ACC112 (cell line): ENCODE measurements at regions not wholly inside any gene's neighbourhood (a gene's known extent, or its start where the extent isn't known, plus 50 kb on each side); places are given as distances from the start of the nearest gene placed in this dataset.

Experiments
- H2AFZ ChIP-seq: fragments of 200-600 bp; sonication (generic); one replicate; pipeline ENCODE4 v1.6.0; 2017; ENCODE audit warnings: antibody characterized with exemption, low read length; ENCODE audit not compliant: unreplicated experiment
- H3K27ac ChIP-seq: fragments of 200-600 bp; sonication (generic); 2 replicates; pipeline ENCODE4 v1.5.1; 2014; ENCODE audit warnings: low read depth, mild to moderate bottlenecking, antibody characterized with exemption, low read length, moderate library complexity
- H3K27me3 ChIP-seq: fragments of 200-600 bp; sonication (generic); 2 replicates; pipeline ENCODE4 v1.6.1; 2014; ENCODE audit warnings: mild to moderate bottlenecking, antibody characterized with exemption, low read length, moderate library complexity, mixed read lengths; ENCODE audit not compliant: insufficient read depth
- H3K36me3 ChIP-seq: fragments of 200-600 bp; sonication (generic); 2 replicates; pipeline ENCODE4 v1.6.1; 2016; ENCODE audit warnings: mild to moderate bottlenecking, antibody characterized with exemption, low read length, moderate library complexity, mixed read lengths; ENCODE audit not compliant: insufficient read depth
- H3K4me1 ChIP-seq: fragments of 200-600 bp; sonication (generic); one replicate; pipeline ENCODE4 v1.6.1; 2016; ENCODE audit warnings: low read length, mixed read lengths; ENCODE audit not compliant: insufficient read depth, unreplicated experiment, control insufficient read depth
- H3K4me3 ChIP-seq: fragments of 200-600 bp; sonication (generic); 2 replicates; pipeline ENCODE4 v1.5.1; 2014; ENCODE audit warnings: mild to moderate bottlenecking, low read depth, low read length
- H3K79me2 ChIP-seq: fragments of 200-600 bp; sonication (generic); one replicate; pipeline ENCODE4 v1.6.0; 2016; ENCODE audit warnings: low read length; ENCODE audit not compliant: control insufficient read depth, unreplicated experiment, insufficient read depth

DNA sequence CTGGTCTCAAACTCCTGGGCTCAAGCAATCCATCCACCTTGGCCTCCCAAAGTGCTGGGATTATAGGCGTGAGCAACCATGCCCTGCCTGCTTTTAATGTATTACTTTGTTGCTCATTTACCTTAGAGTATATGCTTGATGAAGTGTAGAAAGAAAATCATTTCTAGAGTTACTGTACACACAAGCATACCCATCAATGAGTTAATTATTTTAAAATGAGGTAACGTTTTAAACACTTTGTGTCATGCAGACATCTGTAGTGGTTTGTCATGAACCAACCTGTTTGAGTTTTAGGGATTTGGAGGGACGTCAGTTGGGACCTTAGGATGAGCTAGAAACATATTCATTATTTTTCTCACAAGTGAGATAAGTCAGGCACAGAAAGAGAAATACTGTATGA is 332.4 kb upstream of the IGF1R start:
- H3K4me3 ChIP-seq = no peak overlapping the region
- H3K36me3 ChIP-seq = no peaks in the 10 kb centered on the region
- H2AFZ ChIP-seq = no peak overlapping the region
- H3K79me2 ChIP-seq = no peaks in the 10 kb centered on the region
- no peaks in the 10 kb centered on the region for H3K27me3 ChIP-seq
- H3K4me1 ChIP-seq = no peaks in the 10 kb centered on the region
- no peak overlapping the region for H3K27ac ChIP-seq

DNA sequence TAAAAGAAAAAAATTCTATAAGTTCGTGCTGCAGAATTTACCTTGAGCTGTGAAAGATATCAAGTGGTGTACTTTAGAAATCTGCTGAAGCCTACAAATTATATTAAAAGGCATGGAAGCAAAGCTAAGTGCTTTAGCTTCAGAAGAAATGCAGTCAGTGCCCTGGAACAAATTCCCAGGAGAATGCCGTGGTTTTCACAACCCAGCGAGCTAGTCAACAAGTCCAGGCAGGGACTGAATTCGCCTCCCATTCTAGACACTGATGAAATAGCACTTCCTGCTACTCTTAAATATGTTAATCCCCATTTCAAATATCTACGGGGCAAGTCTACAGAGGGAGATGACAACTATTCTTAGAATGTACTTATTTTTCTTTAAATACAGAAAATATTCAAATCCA is 326.4 kb upstream of the IGF1R start:
- Histone ChIP-seq H3K4me3 (no peak overlapping the region), H3K79me2 (no peaks in the 10 kb centered on the region), H2AFZ (no peak overlapping the region), H3K4me1 (no peaks in the 10 kb centered on the region), H3K36me3 (no peaks in the 10 kb centered on the region), H3K27me3 (no peaks in the 10 kb centered on the region), H3K27ac (no peak overlapping the region)

DNA sequence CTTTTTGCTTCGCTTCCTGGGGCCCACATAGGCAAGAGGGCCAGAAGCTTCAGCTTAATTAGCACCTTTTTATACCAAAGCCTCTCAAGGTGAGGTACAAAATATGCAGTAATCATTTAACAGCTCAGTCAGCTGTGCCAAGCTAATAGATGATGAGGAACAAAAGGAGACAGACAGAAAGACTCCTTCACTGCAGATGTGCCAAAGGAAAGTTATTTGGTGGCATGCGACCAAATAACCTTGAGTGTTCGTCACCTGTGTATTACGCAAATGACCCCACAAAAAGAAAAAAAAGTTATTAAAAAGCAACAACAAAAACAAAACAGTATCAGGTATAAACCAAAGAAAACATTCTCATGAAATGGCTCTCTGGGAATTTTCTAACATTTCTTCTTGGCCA is 325.8 kb upstream of the IGF1R start:
- no peak overlapping the region for H3K4me3 ChIP-seq
- no peak overlapping the region for H2AFZ ChIP-seq
- no peaks in the 10 kb centered on the region for H3K79me2 ChIP-seq
- H3K27ac ChIP-seq = no peak overlapping the region
- H3K36me3 ChIP-seq = no peaks in the 10 kb centered on the region
- no peaks in the 10 kb centered on the region for H3K27me3 ChIP-seq
- H3K4me1 ChIP-seq = no peaks in the 10 kb centered on the region

DNA sequence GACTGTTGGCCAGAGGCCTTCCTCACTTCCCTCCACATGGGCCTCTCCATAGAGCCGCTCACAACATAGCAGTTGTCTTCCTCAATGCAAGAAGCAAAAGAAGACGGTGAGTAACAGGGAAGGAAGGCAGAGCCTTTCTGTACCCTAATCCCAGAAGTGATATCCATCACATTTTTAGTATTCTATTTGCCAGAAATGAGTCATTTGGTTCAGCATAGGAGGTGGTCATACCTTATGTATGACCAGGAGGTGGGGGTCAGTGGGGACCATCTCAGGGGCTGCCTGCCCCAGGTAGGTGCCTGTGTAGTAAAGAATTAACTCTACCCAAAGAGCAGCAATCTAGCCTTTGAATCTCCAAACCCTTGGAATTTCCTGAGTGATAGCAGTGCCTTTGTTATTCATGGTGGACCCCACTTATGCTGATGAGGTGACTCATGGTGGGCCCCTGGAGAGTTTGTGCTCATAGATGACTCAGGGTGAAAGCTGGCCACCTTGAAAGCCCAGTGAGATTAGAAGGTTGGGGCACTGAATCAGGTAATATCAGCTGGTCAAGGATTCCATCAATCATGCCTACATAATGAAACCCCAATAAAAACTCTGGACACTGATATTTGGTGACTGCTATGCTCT is 323.9 kb upstream of the IGF1R start:
- no peaks in the 10 kb centered on the region for H3K36me3 ChIP-seq
- H3K27ac ChIP-seq = no peak overlapping the region
- no peak overlapping the region for H2AFZ ChIP-seq
- H3K4me3 ChIP-seq = no peak overlapping the region
- H3K27me3 ChIP-seq = no peaks in the 10 kb centered on the region
- H3K4me1 ChIP-seq = no peaks in the 10 kb centered on the region
- H3K79me2 ChIP-seq = no peaks in the 10 kb centered on the region

DNA sequence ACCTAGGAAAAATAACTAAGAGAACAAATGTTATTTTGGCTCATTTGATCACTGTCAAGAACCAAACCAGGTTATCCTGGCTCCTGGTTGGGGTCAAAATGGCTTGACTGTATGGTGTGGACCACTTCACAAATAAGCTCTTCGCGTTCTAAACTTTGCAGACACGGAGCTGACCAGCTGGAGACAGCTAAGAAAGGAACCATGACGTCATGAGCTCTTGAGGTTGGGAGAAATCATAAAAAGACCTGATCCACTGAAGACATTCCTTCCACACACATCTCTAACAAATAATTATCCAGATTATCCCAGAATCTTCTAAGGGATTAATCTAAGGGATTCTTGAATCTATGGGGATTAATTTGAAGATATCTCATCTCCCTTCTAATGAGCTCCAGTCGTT is 321.5 kb upstream of the IGF1R start:
- H3K27ac ChIP-seq = no peak overlapping the region

DNA sequence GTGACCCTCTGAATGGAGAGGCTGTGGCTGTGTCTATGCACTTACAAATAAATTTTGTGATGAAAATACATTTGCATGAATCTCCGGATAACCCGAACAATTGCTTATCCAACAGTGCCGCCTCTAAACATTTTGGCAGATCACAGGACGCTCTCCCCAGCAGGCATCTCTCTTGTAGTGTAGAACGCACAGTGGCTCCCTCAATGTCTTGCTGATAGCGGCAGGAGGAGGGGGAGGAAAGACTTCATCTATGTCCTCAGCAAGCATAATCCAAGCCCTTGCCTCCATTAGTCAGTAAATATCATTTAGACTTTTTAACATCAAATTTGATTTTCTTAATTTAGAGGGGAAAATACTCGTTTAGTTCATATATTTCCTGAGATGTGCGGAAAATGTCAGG is 318.1 kb upstream of the IGF1R start:
- Histone ChIP-seq H3K79me2 (no peaks in the 10 kb centered on the region), H3K27me3 (0 out of 2 replicates have a peak, but pooled peaks cover 3% of the 10 kb centered on the region), H3K27ac (no peak overlapping the region), H2AFZ (no peak overlapping the region), H3K4me3 (no peak overlapping the region), H3K36me3 (no peaks in the 10 kb centered on the region), H3K4me1 (no peaks in the 10 kb centered on the region)

More for the DNA sequence above, 321.5 kb upstream of the IGF1R start:
- no peak overlapping the region for H3K4me3 ChIP-seq
- no peak overlapping the region for H2AFZ ChIP-seq
- no peaks in the 10 kb centered on the region for H3K36me3 ChIP-seq
- no peaks in the 10 kb centered on the region for H3K79me2 ChIP-seq
- no peaks in the 10 kb centered on the region for H3K4me1 ChIP-seq
- 0 out of 2 replicates have a peak, but pooled peaks cover 1% of the 10 kb centered on the region for H3K27me3 ChIP-seq

DNA sequence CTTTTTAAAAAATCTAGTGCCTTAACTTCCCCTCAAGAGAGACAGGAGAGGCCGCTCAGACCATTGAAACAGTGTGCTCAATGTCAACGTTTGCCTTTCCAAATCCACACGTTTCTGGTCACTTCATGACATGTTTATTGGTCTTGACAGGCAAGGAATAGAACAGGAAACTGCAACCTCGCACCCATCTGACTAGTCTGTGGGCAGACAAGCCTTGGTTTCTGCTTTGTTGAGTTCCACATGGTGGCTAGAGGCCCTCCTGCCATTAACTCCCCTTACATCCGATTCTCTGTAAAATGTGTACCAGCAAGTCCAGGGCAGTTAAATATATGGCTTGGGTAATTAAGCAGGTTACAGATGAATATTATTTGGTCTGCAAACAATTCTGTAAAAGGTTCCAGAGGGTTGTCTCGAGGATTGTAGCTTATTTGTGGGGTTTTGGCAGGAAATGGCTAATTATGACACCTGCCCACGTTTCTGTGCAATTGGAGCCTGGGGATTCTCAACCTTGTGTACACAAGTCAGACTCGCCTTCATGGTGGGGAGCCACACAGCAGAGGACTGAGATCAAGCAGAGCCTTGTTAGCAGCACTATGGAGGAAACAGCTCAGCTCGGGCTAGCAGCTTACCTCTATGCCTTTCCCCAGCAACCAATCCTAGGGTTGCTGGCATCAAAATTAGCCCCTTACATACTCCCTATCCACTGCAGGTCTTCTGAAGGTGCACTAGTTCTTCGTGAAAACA is 317.5 kb upstream of the IGF1R start:
- H3K4me1 ChIP-seq = no peaks in the 10 kb centered on the region
- H2AFZ ChIP-seq = no peak overlapping the region

DNA sequence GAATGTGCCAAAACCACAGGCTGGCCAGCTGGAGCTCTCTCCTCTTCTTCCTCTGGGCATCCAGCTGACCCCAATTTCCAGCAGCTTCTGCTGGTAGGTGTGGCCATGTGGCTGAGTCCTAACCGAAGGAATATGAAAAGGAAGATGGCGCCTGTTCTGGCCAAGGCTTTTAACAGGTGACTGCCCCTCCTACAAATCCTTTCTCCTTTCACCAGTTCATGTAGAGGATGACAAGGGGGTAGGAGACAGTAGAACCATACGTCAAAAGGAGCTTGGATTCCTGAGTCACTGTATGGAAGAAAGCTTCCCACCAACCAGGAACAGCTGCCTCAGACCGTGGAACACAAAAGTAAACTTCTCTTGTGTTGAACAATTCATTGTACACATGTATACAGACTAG is 316.7 kb upstream of the IGF1R start:
- Histone ChIP-seq H3K4me3 (no peak overlapping the region), H3K36me3 (no peaks in the 10 kb centered on the region), H3K4me1 (no peaks in the 10 kb centered on the region), H3K27me3 (0 out of 2 replicates have a peak, but pooled peaks cover 3% of the 10 kb centered on the region), H3K27ac (no peak overlapping the region), H2AFZ (no peak overlapping the region), H3K79me2 (no peaks in the 10 kb centered on the region)

More for the DNA sequence above, 317.5 kb upstream of the IGF1R start:
- H3K27me3 ChIP-seq = 0 out of 2 replicates have a peak, but pooled peaks cover 3% of the 10 kb centered on the region
- H3K4me3 ChIP-seq = no peak overlapping the region
- H3K27ac ChIP-seq = no peak overlapping the region
- H3K36me3 ChIP-seq = no peaks in the 10 kb centered on the region
- no peaks in the 10 kb centered on the region for H3K79me2 ChIP-seq

DNA sequence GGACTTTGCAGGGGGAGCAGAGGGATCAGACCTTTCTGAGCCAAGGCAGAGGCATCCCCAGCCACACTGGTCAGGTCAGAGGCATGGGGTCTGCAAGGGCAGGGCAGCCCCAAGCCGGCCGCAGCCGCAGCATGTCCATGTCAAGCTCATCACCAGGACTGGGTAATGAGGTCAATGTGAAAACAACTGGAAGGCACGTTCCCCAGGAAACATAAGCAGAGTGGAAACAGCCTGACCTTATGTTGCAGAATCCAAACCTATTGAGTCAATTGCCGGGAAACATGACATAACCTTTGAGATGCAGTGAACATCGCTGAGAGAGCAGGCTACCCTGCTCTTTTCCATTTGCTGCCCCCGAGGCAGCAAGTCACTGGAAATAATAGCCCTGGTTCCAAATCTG is 315.1 kb upstream of the IGF1R start:
- H3K4me3 ChIP-seq = no peak overlapping the region
- H3K27ac ChIP-seq = no peak overlapping the region
- H3K79me2 ChIP-seq = no peaks in the 10 kb centered on the region
- H2AFZ ChIP-seq = no peak overlapping the region
- 0 out of 2 replicates have a peak, but pooled peaks cover 3% of the 10 kb centered on the region for H3K27me3 ChIP-seq
- H3K4me1 ChIP-seq = no peaks in the 10 kb centered on the region
- no peaks in the 10 kb centered on the region for H3K36me3 ChIP-seq

DNA sequence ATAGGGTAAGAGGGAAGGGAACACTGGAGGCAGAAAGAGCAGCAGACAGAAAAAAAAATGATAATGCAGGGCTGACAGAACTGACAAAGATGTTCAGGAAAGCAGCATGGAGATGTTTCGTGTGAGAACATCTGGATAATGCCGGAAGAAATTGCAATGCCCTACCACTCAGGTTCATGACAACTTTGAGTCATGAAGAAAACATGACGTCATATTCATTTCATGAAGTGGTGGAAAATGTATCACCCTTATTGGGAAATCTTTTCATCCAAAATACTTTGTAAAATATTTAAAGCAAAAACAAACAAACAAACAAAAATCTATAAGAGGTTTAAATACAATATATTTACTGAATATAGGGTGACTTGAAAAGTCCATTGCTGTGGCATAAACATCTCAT is 305.4 kb upstream of the IGF1R start:
- H3K36me3 ChIP-seq = no peaks in the 10 kb centered on the region
- H3K4me1 ChIP-seq = no peaks in the 10 kb centered on the region
- no peak overlapping the region for H2AFZ ChIP-seq
- H3K27me3 ChIP-seq = no peaks in the 10 kb centered on the region
- no peaks in the 10 kb centered on the region for H3K79me2 ChIP-seq
- H3K27ac ChIP-seq = no peak overlapping the region
- no peak overlapping the region for H3K4me3 ChIP-seq

DNA sequence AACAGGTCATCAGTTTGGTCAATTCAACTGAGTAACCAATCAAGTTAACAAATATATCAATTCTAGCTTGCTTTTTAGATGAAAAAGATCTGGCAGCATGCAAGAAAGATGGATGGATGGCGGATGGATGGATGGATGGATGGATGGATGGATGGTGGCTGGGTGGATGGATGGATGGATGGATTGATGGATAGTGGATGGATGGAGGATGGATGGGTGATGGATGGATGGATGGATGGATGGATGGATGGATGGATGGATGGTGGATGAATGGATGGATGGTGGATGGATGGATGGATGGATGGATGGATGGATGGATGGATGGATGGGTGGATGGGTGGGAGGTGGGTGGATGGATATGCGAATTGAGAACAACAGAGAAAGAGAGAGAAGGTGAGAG is 303.7 kb upstream of the IGF1R start:
- Histone ChIP-seq H3K36me3 (no peaks in the 10 kb centered on the region), H3K4me1 (no peaks in the 10 kb centered on the region), H3K4me3 (no peak overlapping the region), H3K79me2 (no peaks in the 10 kb centered on the region), H2AFZ (no peak overlapping the region), H3K27ac (no peak overlapping the region), H3K27me3 (no peaks in the 10 kb centered on the region)
